DND-41 (cell line): ENCODE measurements at regions not wholly inside any gene's neighbourhood (a gene's known extent, or its start where the extent isn't known, plus 50 kb on each side); places are given as distances from the start of the nearest gene placed in this dataset.

Source experiments
- CTCF ChIP-seq: IDR thresholded peaks from 2 replicates; pipeline ENCODE4 v1.5.1; 2012; ENCODE audit warnings: borderline replicate concordance, low read length, moderate library complexity, mild to moderate bottlenecking; ENCODE audit not compliant: poor library complexity, severe bottlenecking; ENCODE audit errors: extremely low read depth
- EZH2 ChIP-seq: IDR thresholded peaks from 3 replicates; pipeline ENCODE4 v1.6.1; 2012; ENCODE audit warnings: borderline replicate concordance, low read depth, mild to moderate bottlenecking, moderate library complexity, low read length, inconsistent platforms; ENCODE audit not compliant: severe bottlenecking

DNA sequence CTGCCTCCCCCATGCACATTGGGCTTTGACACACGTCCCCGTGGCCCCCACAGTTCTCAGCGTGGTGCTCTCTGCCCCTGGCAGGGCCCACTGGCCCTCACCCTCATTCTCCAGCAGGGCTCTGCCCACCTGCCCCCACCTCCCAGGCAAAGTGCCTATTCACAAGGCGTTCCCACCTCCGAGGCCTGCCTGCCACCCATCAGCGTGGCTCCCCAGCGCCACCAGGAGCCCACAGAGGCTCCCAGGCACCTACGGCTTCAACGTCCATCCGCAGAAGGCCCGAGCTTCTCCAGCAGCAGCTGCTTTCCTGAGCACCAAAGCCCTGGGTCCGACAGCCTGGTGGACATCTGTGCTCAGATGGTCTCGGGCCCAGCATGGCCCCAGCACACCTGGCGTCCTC is 211.8 kb upstream of the PPP2R2D start:
- no peak for TF ChIP-seq CTCF
- TF ChIP-seq EZH2: no peak
